ENCODE measurements at regions not wholly inside any gene's neighbourhood (a gene's known extent, or its start where the extent isn't known, plus 50 kb on each side); places are given as distances from the start of the nearest gene placed in this dataset.

GRCh38 chr5:18393565-18394442 is 759.5 kb downstream of the TAF11L14 start:
- TF ChIP-seq CTCF (IDR thresholded peaks at IDR 0.05) = peak; percentile 52 to 82 (median 63)
- no peak for TF ChIP-seq POLR2A (IDR thresholded peaks at IDR 0.05)

All from adrenal gland (tissue), 5 donors.